Mammary epithelial cell (primary cell): ENCODE measurements at regions not wholly inside any gene's neighbourhood (a gene's known extent, or its start where the extent isn't known, plus 50 kb on each side); places are given as distances from the start of the nearest gene placed in this dataset.

Experiments used
- EZH2 ChIP-seq: IDR thresholded peaks from 2 replicates; pipeline ENCODE4 v1.6.1; 2012; ENCODE audit warnings: low read length, inconsistent platforms, borderline replicate concordance
- TF ChIP-seq, protein P1 (sequence below), 2 donors: IDR thresholded peaks in 1 of 2; conservative IDR thresholded peaks in 1 of 2; 2 replicates each; pipeline ENCODE4 v1.5.1; 2011 to 2012; ENCODE audit warnings: inconsistent platforms in 2 of 2, low read length in 2 of 2, mild to moderate bottlenecking in 2 of 2, control low read depth in 1 of 2, low read depth in 1 of 2; ENCODE audit not compliant: insufficient read depth in 1 of 2; ENCODE audit errors: extremely low read depth in 1 of 2

DNA sequence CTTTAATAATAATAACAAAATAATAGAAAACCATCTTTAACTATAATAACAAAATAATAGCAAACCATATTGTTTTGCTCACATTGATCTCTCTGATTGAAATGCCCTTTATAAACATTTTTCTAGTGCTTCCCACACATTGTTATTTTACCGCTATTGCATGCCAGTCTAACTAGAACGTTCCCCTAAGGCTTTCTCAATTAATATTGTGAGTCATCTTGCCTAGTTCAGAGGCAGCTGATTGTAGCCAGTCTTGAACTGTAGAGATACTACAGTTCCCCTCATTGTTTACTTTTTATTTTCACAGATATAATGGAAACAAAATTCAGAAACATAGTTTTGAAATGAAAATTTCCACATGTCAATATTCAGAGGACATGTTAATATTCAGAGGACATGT is 192.3 kb upstream of the ADGRL4 start:
- TF ChIP-seq EZH2: no peak
- TF ChIP-seq, protein P1, sequence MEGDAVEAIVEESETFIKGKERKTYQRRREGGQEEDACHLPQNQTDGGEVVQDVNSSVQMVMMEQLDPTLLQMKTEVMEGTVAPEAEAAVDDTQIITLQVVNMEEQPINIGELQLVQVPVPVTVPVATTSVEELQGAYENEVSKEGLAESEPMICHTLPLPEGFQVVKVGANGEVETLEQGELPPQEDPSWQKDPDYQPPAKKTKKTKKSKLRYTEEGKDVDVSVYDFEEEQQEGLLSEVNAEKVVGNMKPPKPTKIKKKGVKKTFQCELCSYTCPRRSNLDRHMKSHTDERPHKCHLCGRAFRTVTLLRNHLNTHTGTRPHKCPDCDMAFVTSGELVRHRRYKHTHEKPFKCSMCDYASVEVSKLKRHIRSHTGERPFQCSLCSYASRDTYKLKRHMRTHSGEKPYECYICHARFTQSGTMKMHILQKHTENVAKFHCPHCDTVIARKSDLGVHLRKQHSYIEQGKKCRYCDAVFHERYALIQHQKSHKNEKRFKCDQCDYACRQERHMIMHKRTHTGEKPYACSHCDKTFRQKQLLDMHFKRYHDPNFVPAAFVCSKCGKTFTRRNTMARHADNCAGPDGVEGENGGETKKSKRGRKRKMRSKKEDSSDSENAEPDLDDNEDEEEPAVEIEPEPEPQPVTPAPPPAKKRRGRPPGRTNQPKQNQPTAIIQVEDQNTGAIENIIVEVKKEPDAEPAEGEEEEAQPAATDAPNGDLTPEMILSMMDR (conservative IDR thresholded peaks at IDR 0.05 in 1 of 2, IDR thresholded peaks at IDR 0.05 in 1 of 2; ENCODE audit: extremely low read depth in 1 of 2, insufficient read depth in 1 of 2, low read depth in 1 of 2, low read length in 2 of 2): no peak
